ENCODE measurements at regions not wholly inside any gene's neighbourhood (a gene's known extent, or its start where the extent isn't known, plus 50 kb on each side); places are given as distances from the start of the nearest gene placed in this dataset.

- TF ChIP-seq CTCF (IDR thresholded peaks at IDR 0.05; ENCODE audit: poor library complexity) (no peak), EZH2 (IDR thresholded peaks at IDR 0.05; ENCODE audit: borderline replicate concordance) (no peak)
Measured at GRCh38 chr5:174222891-174223290, 177.4 kb downstream of the NSG2 start.
